ENCODE measurements at regions not wholly inside any gene's neighbourhood (a gene's known extent, or its start where the extent isn't known, plus 50 kb on each side); places are given as distances from the start of the nearest gene placed in this dataset.

- DNase-seq (ENCODE audit: low spot score), result no peak
Observed at GRCh38 chrX:42946544-42947194, 168.7 kb upstream of the PPP1R2C start.

- DNase-seq (ENCODE audit: low spot score), result no peak
Observed at GRCh38 chrX:42948723-42949657, 171.0 kb upstream of the PPP1R2C start.

DNA sequence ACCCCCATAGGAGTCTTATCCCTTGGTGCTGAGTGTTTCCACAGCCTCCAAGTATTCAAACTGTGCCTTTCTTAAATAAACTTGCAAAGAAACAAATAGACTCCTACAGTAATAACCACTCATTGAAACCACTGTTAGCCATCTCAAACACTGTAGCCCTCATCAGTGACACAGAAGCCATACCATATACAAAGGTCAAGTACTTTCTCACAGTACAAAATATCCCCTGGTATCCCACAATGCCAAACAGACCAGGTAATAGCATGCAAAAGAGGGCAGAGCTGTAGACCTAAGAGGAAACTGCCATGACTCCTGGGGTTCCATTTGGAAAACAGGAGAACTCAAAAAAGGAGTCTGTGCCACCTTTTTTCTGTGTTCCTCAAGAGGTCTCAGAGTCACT lies 173.8 kb upstream of the PPP1R2C start:
- no peak for DNase-seq (ENCODE audit: low spot score)

- no peak for DNase-seq (ENCODE audit: low spot score)
Observed at GRCh38 chrX:42952621-42953020, 174.7 kb upstream of the PPP1R2C start.

GRCh38 chrX:42954880-42955279 lies 176.9 kb upstream of the PPP1R2C start:
- DNase-seq (ENCODE audit: low spot score), result no peak

GRCh38 chrX:42955349-42955748 lies 177.4 kb upstream of the PPP1R2C start:
- no peak for DNase-seq (ENCODE audit: low spot score)

DNA sequence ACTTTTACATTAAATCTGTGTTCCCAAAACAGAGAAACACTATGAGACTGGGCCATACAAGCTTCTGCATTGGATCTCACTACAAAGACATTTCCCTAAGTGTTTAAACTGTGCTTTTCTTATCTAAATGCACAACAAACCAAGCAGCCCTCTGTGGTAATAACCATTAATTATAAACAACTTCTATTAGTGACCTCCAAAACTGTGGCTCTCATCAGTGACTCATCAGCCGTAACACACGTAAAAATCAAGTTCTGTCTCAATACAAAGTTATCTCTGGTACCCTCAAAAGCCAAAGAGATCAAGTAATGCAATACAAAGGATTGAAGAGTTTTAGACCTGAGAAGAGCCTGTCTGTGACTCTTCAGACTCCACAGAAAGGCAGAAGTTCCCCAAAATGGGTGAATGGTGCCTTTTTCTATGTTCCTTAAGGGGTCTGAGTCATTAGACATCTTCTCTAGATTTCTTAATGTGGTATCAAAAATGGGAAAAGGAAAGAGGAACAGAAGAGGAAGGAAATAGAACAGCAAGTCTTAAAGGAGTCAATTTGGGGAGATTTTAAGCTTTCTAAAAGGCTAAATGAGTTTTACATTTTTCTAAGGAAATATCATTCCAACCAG lies 189.8 kb upstream of the PPP1R2C start:
- no peak for DNase-seq (ENCODE audit: low spot score)

GRCh38 chrX:42973321-42973720 lies 195.4 kb upstream of the PPP1R2C start:
- DNase-seq (ENCODE audit: low spot score), result no peak

DNA sequence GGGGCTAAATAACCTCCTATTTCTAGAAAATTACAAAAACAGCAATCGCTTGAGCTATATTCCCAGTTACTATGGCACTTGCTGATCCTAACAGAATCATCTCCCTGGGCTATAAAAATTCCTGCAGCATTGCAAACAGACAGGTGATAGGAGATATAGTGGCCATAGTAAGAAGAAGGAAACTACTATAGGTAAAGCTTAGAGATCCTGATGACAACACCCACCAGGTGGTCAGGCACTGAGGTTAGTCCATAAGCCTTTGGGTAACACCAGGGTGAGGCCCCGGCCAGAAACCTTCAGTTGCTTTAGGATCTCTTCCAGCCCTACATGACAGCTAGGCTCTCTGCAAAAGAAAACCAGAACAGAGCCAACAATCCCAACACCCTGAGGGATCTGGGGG lies 197.9 kb upstream of the PPP1R2C start:
- DNase-seq (ENCODE audit: low spot score), result no peak

DNA sequence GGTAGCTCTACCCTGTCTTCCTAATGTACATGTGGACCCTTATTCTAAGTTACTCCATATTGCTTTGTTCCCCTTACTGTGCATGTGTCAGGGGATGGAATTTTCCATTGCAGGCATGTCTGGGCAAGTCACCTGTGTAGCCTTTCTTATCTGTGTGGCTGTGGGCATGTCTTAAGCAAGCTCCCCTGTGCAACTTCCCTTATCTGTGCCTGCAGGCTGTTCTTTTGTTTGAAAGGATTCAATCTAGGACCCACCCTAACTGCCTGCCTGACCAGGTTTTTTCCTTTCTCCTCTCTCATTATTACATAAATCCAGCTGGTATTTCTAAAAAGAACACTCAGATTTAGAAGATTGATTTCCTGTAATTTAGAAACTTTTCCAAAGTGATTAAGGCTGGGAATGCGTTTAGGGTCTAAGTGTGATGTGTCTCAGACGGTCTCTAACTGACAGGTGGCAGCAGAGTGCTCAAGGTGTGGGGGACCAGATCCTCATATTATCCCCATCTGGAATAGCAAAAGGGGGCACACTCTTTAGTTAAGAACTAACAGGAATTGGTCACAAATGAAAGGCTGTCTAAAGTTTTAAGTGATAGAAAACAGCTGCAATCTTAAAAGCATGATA lies 198.9 kb upstream of the PPP1R2C start:
- DNase-seq (ENCODE audit: low spot score), result no peak

DNA sequence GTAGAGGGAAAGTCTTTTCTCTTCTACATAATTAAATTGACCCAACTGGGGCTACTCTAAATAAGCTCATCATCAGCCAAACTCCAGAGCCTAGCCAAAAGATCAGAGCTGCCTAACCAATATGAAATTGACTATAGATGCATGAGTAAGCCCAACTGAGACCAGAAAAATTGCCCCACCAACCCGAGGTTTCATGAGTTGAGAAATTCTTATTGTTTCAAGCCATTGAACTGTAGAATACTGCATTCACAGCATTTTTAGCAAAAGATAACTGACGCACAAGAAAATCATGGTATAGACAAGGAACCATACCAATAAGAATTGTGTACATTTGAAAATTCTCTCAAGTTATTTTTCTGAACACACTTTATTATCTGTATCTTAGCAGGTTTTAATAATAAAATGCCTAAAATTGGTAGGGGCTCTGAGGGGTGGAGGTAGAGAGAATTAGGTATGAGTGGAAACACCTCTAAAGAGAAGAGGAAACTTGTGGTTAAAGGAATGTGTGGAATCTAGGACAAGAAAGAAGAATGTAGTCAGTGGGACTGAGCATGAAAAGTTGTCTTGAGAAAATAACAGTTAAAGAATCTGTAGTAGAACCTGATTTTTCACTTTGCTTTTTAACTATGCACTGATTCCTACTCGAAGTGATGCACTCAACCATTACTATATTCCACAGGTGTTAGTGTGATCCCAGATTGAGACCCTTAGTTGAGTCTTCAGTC lies 200.9 kb upstream of the PPP1R2C start:
- no peak for DNase-seq (ENCODE audit: low spot score)

- no peak for DNase-seq (ENCODE audit: low spot score)
Observed at GRCh38 chrX:42988700-42989099, 210.7 kb upstream of the PPP1R2C start.

- no peak for DNase-seq (ENCODE audit: low spot score)
Observed at GRCh38 chrX:42992199-42992943, 214.4 kb upstream of the PPP1R2C start.

DNA sequence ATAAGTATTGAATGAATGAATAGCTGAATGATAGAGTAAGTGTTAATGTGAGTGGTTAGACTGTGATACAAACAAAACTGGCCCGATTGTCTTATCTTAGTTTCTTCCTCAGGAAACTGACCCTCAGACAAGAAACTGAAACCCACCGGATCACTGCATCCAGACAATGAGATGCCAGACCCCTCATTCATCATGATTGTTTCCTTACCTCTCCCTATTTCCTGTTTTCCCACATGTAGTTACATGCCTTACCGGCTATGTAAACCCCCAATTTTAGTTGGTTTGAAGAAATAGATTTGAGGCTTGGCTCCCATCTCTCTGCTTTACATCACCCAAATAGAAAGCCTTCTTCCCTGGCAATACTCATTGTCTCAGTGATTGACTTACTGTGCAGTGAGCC lies 218.9 kb upstream of the PPP1R2C start:
- DNase-seq (ENCODE audit: low spot score), result no peak

- no peak for DNase-seq (ENCODE audit: low spot score)
Observed at GRCh38 chrX:43000121-43000520, 222.2 kb upstream of the PPP1R2C start.

DNA sequence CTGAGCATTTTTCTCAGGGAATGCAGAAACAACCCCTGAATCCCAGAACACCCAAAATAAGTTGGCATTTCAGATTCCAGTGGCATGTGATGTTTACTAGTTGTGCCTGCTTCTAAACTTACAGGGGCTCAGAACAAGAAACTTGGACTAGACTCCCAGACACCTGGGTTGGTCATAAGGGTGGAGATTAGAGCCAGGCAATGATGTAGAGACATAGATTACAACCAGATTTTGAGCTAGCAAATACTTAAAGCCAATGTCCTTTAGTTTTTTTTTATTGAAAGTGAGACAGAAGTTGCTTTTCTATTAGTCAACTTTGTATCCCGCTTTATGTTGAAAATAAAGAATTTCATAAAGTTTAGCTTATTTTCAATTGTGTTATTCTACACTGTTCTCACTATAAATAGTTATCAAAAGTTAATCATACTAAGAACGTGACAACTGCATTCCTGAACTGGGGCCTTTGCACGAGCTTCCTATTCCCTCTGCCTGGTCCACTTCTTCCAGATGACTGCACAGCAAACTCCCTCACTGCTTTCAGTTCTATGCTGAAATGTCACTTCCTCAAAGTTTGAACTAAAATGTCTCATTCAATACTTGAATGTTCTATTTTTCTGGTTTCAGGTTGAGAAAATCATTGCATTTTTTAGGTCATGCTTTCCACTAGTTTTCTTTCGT lies 224.7 kb upstream of the PPP1R2C start:
- peak; percentile 1 for DNase-seq (ENCODE audit: low spot score)

DNA sequence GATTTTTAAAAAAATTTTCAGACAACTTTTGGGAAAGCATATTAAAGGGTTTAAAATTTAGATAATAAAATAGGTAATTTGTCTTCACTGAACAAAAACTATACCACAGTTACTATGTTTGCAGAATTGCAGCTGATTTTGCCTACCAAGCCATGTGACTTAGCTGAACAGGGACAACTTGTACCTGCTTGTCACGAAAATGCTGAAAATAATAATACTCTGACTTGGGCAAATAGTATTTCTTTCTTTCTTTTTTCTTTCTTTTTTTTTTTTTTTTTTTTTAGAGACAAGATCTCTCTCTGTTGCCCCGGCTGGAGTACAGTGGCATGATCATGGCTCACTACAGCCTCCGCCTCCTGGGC lies 225.2 kb upstream of the PPP1R2C start:
- DNase-seq (ENCODE audit: low spot score), result no peak

DNA sequence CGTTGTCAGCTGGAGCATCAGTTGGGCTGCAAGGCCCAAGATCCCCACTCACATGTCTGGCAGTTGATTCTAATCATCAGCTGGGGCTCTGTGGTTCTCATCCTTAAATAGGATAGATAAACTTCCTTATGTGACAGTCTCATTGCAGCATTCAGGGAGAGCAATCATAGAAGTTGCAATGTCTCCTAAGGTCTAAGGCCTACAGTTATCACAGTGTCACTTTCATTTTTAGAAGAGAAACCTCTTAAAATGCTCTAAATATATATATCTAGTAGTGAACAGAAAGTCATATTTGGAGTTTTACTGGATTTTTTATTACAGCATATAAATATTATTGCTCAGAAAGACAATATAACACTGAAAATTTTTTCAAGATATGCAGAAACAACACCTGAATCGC lies 226.0 kb upstream of the PPP1R2C start:
- no peak for DNase-seq (ENCODE audit: low spot score)

GRCh38 chrX:43005561-43005960 lies 227.6 kb upstream of the PPP1R2C start:
- no peak for DNase-seq (ENCODE audit: low spot score)

DNA sequence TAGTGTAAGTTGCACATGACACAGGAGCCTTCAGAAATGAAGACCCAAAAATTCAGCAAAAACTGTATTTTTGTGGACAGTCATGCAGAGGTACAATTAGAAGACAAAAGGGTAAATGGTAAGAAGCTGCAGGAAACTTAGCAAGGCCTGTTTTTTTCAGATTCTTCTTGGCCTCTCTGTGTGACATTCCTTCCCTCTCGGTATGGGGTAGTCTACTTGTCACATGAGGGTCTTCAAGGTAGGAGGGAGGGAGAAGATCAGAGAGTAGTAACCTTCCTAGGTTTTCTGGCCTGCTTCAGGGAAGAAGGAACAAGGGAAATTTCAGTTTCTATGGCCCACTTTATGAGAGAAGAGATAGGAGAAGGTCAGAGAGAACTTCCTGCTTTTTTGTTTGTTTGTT lies 230.4 kb upstream of the PPP1R2C start:
- DNase-seq (ENCODE audit: low spot score), result no peak

DNA sequence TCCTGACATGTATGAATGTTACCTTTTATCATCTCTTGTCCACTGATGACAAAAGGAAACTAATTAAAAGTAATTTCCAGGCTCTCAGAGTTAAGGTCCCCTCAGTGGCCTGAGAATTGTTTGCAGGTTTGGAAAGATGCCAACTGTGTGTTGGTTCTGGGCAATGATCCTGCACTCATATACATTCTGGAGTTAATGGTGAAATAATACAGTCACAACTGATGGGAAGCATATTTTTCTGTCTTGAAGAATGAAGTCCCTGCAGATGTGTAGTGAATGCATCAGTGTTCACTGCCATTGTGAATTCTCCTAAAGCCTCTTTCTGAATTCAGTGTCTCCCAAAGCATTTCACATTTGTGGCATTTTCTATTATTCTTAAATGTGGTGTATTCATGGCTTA lies 238.1 kb upstream of the PPP1R2C start:
- no peak for DNase-seq (ENCODE audit: low spot score)

All from Ammon's horn (tissue), 1 donor.